WTC11 (cell line): ENCODE measurements at regions not wholly inside any gene's neighbourhood (a gene's known extent, or its start where the extent isn't known, plus 50 kb on each side); places are given as distances from the start of the nearest gene placed in this dataset.

ENCODE experiments used
- ATAC-seq: fragments of 200-7000 bp; cut with Tn5 transposase; 2 replicates; pipeline ENCODE4 v1.10.0; 2021; ENCODE audit warnings: mild to moderate bottlenecking, moderate library complexity
- CTCF ChIA-PET: fragments of 300-600 bp; sonication (Branson Sonifier 250); formaldehyde crosslinking; loops from one replicate; lab custom pipeline; 2021; ENCODE audit warnings: antibody characterized with exemption; lab: Charles Lee
- POLR2A ChIA-PET: fragments of 350-600 bp; sonication (Branson Sonifier 250); formaldehyde crosslinking; loops from one replicate; lab custom pipeline; 2021; ENCODE audit warnings: antibody characterized with exemption; lab: Charles Lee
- DNase-seq: peaks from one replicate; pipeline ENCODE4 v3.0.0; 2021; ENCODE audit warnings: low spot score
- H3K27ac Mint-ChIP-seq: 2 replicates; pipeline ENCODE4 v1.8.0; 2021; ENCODE audit warnings: mixed read lengths
- H3K27me3 Mint-ChIP-seq: 2 replicates; pipeline ENCODE4 v1.8.0; 2021; ENCODE audit warnings: low read depth, mild to moderate bottlenecking, moderate library complexity, mixed read lengths
- H3K36me3 Mint-ChIP-seq: 2 replicates; pipeline ENCODE4 v1.8.0; 2021; ENCODE audit warnings: mixed read lengths
- H3K4me1 Mint-ChIP-seq: 2 replicates; pipeline ENCODE4 v1.8.0; 2022; ENCODE audit warnings: mixed read lengths
- H3K4me3 Mint-ChIP-seq: 2 replicates; pipeline ENCODE4 v1.8.0; 2021; ENCODE audit warnings: mild to moderate bottlenecking, moderate library complexity, mixed read lengths
- H3K9me3 Mint-ChIP-seq: 2 replicates; pipeline ENCODE4 v1.8.0; 2021; ENCODE audit warnings: mixed read lengths
- ARID4B ChIP-seq: sonication (generic); formaldehyde crosslinking; IDR thresholded peaks from 2 replicates; pipeline ENCODE4 v1.8.0; 2023; ENCODE audit warnings: missing genetic modification reagents, mild to moderate bottlenecking, borderline replicate concordance
- ATF2 ChIP-seq: sonication (generic); formaldehyde crosslinking; IDR thresholded peaks from 2 replicates; pipeline ENCODE4 v1.8.1; 2022; ENCODE audit warnings: low read depth, missing genetic modification reagents, borderline replicate concordance
- ATF6 ChIP-seq: sonication (generic); formaldehyde crosslinking; IDR thresholded peaks from 2 replicates; pipeline ENCODE4 v1.8.1; 2023; ENCODE audit warnings: mild to moderate bottlenecking, missing genetic modification reagents
- CBFB ChIP-seq: sonication (generic); formaldehyde crosslinking; IDR thresholded peaks from 2 replicates; pipeline ENCODE4 v1.8.1; 2022; ENCODE audit warnings: mild to moderate bottlenecking, low read depth, missing genetic modification reagents
- CDX4 ChIP-seq: fragments of 250-450 bp; sonication (Bioruptor Pico); IDR thresholded peaks from 2 replicates; pipeline ENCODE4 v1.9.0; 2021; ENCODE audit warnings: moderate library complexity, mild to moderate bottlenecking, inconsistent platforms, borderline replicate concordance
- CREM ChIP-seq: sonication (generic); formaldehyde crosslinking; IDR thresholded peaks from 2 replicates; pipeline ENCODE4 v1.8.1; 2022; ENCODE audit warnings: mild to moderate bottlenecking, missing genetic modification reagents, moderate library complexity
- CTCF ChIP-seq: fragments of 200-600 bp; IDR thresholded peaks from 2 replicates; pipeline ENCODE4 v1.8.0; 2022; ENCODE audit warnings: antibody characterized with exemption
- ESRRA ChIP-seq: sonication (generic); formaldehyde crosslinking; IDR thresholded peaks from 2 replicates; pipeline ENCODE4 v1.8.1; 2022; ENCODE audit warnings: mild to moderate bottlenecking, missing genetic modification reagents, borderline replicate concordance
- FOXP4 ChIP-seq: sonication (generic); formaldehyde crosslinking; IDR thresholded peaks from 2 replicates; pipeline ENCODE4 v1.8.0; 2022; ENCODE audit warnings: mild to moderate bottlenecking, missing genetic modification reagents
- IRF1 ChIP-seq: sonication (generic); formaldehyde crosslinking; IDR thresholded peaks from 2 replicates; pipeline ENCODE4 v1.8.0; 2023; ENCODE audit warnings: missing genetic modification reagents
- JUN ChIP-seq: sonication (generic); formaldehyde crosslinking; IDR thresholded peaks from 2 replicates; pipeline ENCODE4 v1.8.0; 2023; ENCODE audit warnings: mild to moderate bottlenecking, missing genetic modification reagents
- NFE2L1 ChIP-seq: sonication (generic); formaldehyde crosslinking; IDR thresholded peaks from 2 replicates; pipeline ENCODE4 v1.8.1; 2023; ENCODE audit warnings: missing genetic modification reagents
- NR1H2 ChIP-seq: sonication (generic); formaldehyde crosslinking; IDR thresholded peaks from 2 replicates; pipeline ENCODE4 v1.9.0; 2021; ENCODE audit warnings: mild to moderate bottlenecking, moderate library complexity, missing genetic modification reagents
- RORB ChIP-seq: fragments of 250-450 bp; sonication (Bioruptor Pico); IDR thresholded peaks from 2 replicates; pipeline ENCODE4 v1.9.0; 2021; ENCODE audit warnings: mild to moderate bottlenecking
- TEAD4 ChIP-seq: sonication (generic); formaldehyde crosslinking; IDR thresholded peaks from 2 replicates; pipeline ENCODE4 v1.8.0; 2022; ENCODE audit warnings: mild to moderate bottlenecking, missing genetic modification reagents
- ZNF281 ChIP-seq: sonication (generic); formaldehyde crosslinking; IDR thresholded peaks from 2 replicates; pipeline ENCODE4 v1.8.0; 2023; ENCODE audit warnings: mild to moderate bottlenecking, missing genetic modification reagents

- TF ChIP-seq CBFB (CRISPR knock-in tag) (no peak), CDX4 (no peak), ARID4B (CRISPR knock-in tag) (no peak), FOXP4 (CRISPR knock-in tag) (no peak)
Observed at GRCh38 chr5:105982526-105982925, 1688.2 kb downstream of the EFNA5 start (continued).

GRCh38 chr5:105978011-105978410 is 1692.7 kb downstream of the EFNA5 start:
- ATAC-seq (no peak), DNase-seq (no peak)
- H3K36me3 Mint-ChIP-seq: no peaks in the 10 kb centered on the region
- peaks cover 3% of the 10 kb centered on the region; the same call in 1 of the 2 replicates for H3K9me3 Mint-ChIP-seq
- POLR2A ChIA-PET: no interaction called here
- H3K4me1 Mint-ChIP-seq: no peaks in the 10 kb centered on the region
- H3K27me3 Mint-ChIP-seq: no peaks in the 10 kb centered on the region
- no peak overlapping the region for H3K27ac Mint-ChIP-seq
- no peak overlapping the region for H3K4me3 Mint-ChIP-seq
- TF ChIP-seq RORB: no peak
- no peak for TF ChIP-seq ATF6
- no peak for TF ChIP-seq NR1H2 (CRISPR knock-in tag)
- no peak for TF ChIP-seq JUN (CRISPR knock-in tag)
- no peak for TF ChIP-seq CREM (CRISPR knock-in tag)
- no peak for TF ChIP-seq ZNF281 (CRISPR knock-in tag)
- no peak for TF ChIP-seq ESRRA (CRISPR knock-in tag)
- no peak for TF ChIP-seq IRF1 (CRISPR knock-in tag)
- no peak for TF ChIP-seq CTCF
- TF ChIP-seq NFE2L1 (CRISPR knock-in tag): no peak
- TF ChIP-seq ATF2 (CRISPR knock-in tag): no peak
- no peak for TF ChIP-seq TEAD4
- CTCF ChIA-PET: no interaction called here
